Erythroblast (primary cell): ENCODE measurements at regions not wholly inside any gene's neighbourhood (a gene's known extent, or its start where the extent isn't known, plus 50 kb on each side); places are given as distances from the start of the nearest gene placed in this dataset.

ENCODE experiments used
- DNase-seq, 2 experiments: peaks; one replicate each; lab custom pipeline; 2025; lab: John Stamatoyannopoulos, UW
- GATA1 ChIP-seq: IDR thresholded peaks from 2 replicates; pipeline ENCODE4 v1.6.1; 2011; ENCODE audit warnings: low read depth, mild to moderate bottlenecking, control low read depth, low read length, moderate library complexity
- POLR2A ChIP-seq: IDR thresholded peaks from 2 replicates; pipeline ENCODE4 v1.6.1; 2011; ENCODE audit warnings: mild to moderate bottlenecking, low read length

DNA sequence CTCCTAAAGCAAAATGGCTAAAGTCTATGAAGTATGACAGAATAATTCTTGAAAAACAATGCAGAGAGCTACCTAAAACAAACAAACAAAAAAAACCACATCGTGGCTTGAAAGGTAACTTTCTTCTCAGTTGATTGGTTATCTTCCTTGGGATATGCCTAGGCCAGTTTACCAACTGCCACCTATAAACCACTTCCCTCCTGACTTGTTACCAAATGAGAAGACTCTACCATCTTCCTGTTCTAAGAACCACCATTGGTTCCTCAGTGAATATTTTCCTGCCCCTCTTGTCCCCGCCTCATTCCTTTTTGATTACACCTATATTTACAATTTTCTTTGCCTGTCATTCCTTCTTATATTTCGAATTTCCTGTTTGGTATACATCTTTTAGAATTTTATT is 336.6 kb downstream of the SIPA1L2 start:
- DNase-seq, result no peak
- no peak for TF ChIP-seq GATA1
- TF ChIP-seq POLR2A, result no peak

- TF ChIP-seq POLR2A, result no peak
- no peak for TF ChIP-seq GATA1
- DNase-seq, result no peak
Measured at GRCh38 chr1:232292818-232293217, 337.1 kb downstream of the SIPA1L2 start.

DNA sequence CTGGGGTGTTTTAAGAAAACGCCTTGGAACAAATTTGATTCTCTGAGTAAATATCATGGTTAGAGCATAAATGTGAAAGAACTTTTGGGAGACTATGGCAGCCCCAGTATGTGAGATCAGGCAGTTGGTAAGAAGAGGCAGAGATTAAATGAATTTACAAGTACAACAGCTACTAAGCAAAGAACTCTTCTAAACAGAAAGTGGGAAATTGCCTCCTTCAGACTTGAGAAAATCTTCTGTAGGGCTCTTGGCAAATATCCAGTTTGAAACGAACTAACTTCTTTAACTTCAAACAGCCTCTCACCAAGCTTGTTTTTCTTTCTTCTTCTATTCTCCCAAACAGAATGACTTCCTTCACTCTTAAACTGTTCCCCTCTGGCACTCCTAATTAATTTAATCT is 337.7 kb downstream of the SIPA1L2 start:
- no peak for DNase-seq
- TF ChIP-seq GATA1 (no peak), POLR2A (no peak)

DNA sequence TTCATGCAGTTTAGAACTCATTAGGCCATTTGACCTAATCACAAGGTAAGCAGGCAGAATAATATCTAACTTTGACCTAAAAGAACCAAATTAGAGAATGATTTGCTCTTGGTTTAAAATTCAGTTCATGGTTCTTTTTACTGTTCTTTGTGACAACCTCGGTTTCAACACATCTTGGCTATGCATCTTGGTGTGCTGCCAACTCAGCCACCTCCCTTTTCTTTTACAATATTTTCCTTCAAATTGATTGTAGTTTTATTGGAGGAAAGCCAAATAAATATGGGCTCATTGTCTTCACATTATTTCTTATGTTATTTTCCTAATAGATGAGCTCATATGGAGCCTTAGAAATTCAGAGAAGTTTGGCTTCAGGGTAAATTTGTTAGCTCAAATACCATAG is 338.3 kb downstream of the SIPA1L2 start:
- DNase-seq, result no peak
- TF ChIP-seq GATA1 (no peak), POLR2A (no peak)

DNA sequence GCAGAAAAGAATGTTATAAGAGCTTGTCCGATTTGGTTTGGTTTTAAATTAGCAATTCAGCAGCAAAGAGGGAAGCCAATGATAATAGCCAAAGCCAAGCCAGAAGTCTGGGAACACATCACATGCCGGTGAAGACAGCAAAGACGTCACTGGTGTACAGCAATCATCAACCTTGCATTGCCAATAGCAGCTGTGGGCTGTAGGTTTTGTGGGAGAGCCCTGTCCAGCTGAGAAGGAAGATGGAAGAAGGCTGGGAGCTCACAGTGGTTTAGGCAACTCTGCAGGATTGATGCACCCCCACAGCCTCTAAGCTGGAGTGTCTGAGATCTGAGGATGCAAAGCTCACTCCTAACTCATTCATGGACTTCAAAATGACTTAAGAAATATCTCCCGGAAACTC is 338.7 kb downstream of the SIPA1L2 start:
- TF ChIP-seq POLR2A, result no peak
- TF ChIP-seq GATA1, result no peak
- no peak for DNase-seq

GRCh38 chr1:232290570-232290969 is 339.4 kb downstream of the SIPA1L2 start:
- DNase-seq, result no peak
- TF ChIP-seq GATA1, result no peak
- no peak for TF ChIP-seq POLR2A

GRCh38 chr1:232287676-232288569 is 342.0 kb downstream of the SIPA1L2 start:
- no peak for DNase-seq

GRCh38 chr1:232285138-232285537 is 344.8 kb downstream of the SIPA1L2 start:
- no peak for DNase-seq
- no peak for TF ChIP-seq POLR2A
- TF ChIP-seq GATA1, result no peak

More at GRCh38 chr1:232287676-232288569, 342.0 kb downstream of the SIPA1L2 start:
- TF ChIP-seq GATA1 (no peak), POLR2A (no peak)

GRCh38 chr1:232283864-232284263 is 346.1 kb downstream of the SIPA1L2 start:
- no peak for TF ChIP-seq GATA1
- DNase-seq, result no peak

GRCh38 chr1:232282498-232282897 is 347.4 kb downstream of the SIPA1L2 start:
- no peak for DNase-seq
- TF ChIP-seq POLR2A (no peak), GATA1 (no peak)

DNA sequence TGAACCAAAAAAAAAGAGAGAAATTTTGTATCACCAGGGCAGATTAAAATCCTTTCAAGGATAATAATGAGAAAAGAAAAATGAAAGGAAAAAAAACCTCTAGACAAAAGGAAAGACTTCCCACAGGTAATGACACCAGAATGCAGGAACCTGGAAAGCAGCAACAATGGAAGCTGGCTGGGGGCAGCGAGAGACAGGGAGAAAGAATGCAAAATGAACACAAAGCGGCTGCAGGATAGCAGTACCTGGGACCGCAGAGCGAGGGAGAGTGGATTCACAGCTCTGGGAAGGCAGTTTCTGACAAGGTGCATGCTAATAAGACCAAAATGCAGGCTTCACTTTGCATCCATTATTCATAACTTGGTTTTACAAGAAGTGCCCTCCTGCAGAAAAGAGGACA is 349.0 kb downstream of the SIPA1L2 start:
- DNase-seq, result no peak
- TF ChIP-seq POLR2A (no peak), GATA1 (no peak)

DNA sequence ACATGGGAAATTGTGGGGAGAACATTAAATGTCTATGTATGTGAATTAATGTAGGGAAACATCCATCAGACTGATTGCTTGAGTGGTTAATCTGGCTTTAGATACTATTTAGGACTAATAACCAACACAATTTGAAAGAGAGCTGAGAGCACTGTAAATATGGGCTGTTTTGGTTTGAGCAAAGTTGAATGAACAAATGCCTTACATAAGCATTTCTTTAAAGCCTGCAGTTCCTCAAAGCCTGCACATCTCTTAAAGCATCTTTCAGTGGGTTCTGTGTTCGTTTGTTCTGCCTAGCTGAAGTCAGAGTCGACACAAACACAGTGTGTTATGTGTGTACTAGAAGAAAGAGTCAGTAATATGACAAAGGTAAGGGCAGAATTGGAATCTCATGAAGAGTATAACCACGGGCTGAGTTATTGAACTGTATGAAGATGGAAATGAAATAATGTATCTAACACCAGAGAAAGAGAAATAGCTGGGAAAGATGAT is 350.0 kb downstream of the SIPA1L2 start:
- TF ChIP-seq POLR2A (no peak), GATA1 (no peak)
- no peak for DNase-seq

DNA sequence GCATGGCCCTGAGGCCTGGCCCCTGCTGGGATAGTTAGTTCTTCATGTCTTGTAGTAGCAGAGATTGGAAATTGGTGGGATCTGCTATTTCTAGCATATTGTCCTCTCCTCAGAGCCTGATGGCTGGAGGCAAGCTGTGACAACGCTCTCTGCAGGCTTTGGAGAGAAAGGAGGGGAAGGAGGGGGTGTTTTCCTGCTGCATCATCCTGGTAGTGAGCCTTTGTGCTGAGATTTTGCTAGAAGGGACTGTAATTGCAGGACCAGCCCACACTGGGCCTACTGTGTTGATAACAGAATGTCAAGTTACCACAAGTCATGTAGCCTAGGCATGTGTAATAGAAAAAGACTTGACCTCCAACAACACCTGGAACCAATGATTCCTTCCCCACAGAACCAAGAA is 351.0 kb downstream of the SIPA1L2 start:
- no peak for DNase-seq
- TF ChIP-seq POLR2A (no peak), GATA1 (no peak)

- no peak for DNase-seq
- TF ChIP-seq POLR2A (no peak), GATA1 (no peak)
Measured at GRCh38 chr1:232276651-232277050, 353.3 kb downstream of the SIPA1L2 start.

- TF ChIP-seq GATA1 (no peak), POLR2A (no peak)
- no peak for DNase-seq
Measured at GRCh38 chr1:232274999-232275710, 354.8 kb downstream of the SIPA1L2 start.

GRCh38 chr1:232274236-232274855 is 355.6 kb downstream of the SIPA1L2 start:
- TF ChIP-seq POLR2A, result no peak
- no peak for TF ChIP-seq GATA1
- no peak for DNase-seq
